ENCODE measurements at regions not wholly inside any gene's neighbourhood (a gene's known extent, or its start where the extent isn't known, plus 50 kb on each side); places are given as distances from the start of the nearest gene placed in this dataset.

- intact Hi-C loops (cut with DNase I) = no loop called here
- Histone ChIP-seq H3K4me3 (no peak overlapping the region), H3K27ac (no peak overlapping the region), H3K4me1 (ENCODE audit: insufficient read depth) (no peaks in the 10 kb centered on the region), H3K9me3 (no peaks in the 10 kb centered on the region), H3K27me3 (no peaks in the 10 kb centered on the region), H3K36me3 (no peaks in the 10 kb centered on the region)
- 76 to 100% (median 84%) methylated on average over 1 of the region's 1 CpG for WGBS, 3 donors
- TF ChIP-seq POLR2A (IDR thresholded peaks at IDR 0.05) (no peak), CTCF (IDR thresholded peaks at IDR 0.05) (no peak), EP300 (IDR thresholded peaks at IDR 0.05) (no peak)
- DNase-seq = no peak
Observed at GRCh38 chr2:11040992-11041391, 114.3 kb upstream of the SLC66A3 start.

DNA sequence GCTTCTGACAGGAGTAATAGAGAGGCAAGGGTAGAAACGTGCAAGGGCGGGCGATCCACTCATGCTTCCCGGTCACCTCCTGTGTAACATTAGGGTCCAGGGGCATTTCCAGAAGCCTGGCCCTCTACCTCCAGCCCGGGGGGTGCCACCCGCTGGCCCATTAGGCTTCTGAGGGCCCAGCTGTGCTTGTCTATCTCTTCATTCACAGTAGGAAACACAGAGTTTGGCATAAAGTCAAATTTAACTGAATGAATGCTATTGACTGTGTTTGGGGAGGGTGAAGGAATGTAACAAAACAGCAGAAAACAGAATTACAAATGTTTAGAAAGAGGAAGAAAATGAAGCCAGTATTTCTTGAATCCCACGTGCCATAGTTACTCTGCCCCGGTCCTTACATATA, 112.4 kb upstream of the SLC66A3 start:
- H3K27ac ChIP-seq = no peak overlapping the region
- WGBS, 3 donors = 86 to 88% (median 87%) methylated on average over 8 of the region's 8 CpGs
- no peaks in the 10 kb centered on the region for H3K36me3 ChIP-seq
- TF ChIP-seq EP300 (IDR thresholded peaks at IDR 0.05) (no peak), POLR2A (IDR thresholded peaks at IDR 0.05) (no peak), CTCF (IDR thresholded peaks at IDR 0.05) (no peak)
- intact Hi-C loops (cut with DNase I) = no loop called here
- no peak overlapping the region for H3K4me3 ChIP-seq
- H3K4me1 ChIP-seq (ENCODE audit: insufficient read depth) = no peaks in the 10 kb centered on the region
- no peaks in the 10 kb centered on the region for H3K9me3 ChIP-seq
- H3K27me3 ChIP-seq = no peaks in the 10 kb centered on the region
- DNase-seq = no peak

DNA sequence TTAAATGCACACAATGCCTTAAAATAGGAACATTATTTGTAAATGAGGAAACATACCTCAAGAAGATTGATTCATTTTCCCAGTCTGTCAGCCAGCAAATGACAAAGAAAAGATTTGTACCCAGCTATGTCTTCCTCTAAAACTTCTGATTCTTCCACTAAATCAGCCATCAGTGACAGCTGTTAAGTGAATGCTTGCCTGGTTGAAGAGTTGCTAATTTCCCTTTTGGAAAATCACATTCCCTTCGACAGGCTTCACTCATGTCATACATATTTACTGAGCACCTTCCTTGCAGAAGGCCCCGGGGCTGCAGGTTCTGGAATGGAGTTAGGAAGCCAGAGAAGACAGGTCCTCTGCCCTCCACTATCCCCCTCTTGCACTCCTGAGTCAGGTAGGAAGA, 112.0 kb upstream of the SLC66A3 start:
- Histone ChIP-seq H3K9me3 (no peaks in the 10 kb centered on the region), H3K27me3 (no peaks in the 10 kb centered on the region), H3K4me3 (no peak overlapping the region), H3K27ac (no peak overlapping the region), H3K4me1 (ENCODE audit: insufficient read depth) (no peaks in the 10 kb centered on the region), H3K36me3 (no peaks in the 10 kb centered on the region)
- 78 to 93% (median 80%) methylated on average over 2 of the region's 2 CpGs for WGBS, 3 donors
- no peak for TF ChIP-seq CTCF (IDR thresholded peaks at IDR 0.05)
- no peak for TF ChIP-seq POLR2A (IDR thresholded peaks at IDR 0.05)
- TF ChIP-seq EP300 (IDR thresholded peaks at IDR 0.05) = no peak
- intact Hi-C loops (cut with DNase I) = no loop called here
- DNase-seq = no peak

DNA sequence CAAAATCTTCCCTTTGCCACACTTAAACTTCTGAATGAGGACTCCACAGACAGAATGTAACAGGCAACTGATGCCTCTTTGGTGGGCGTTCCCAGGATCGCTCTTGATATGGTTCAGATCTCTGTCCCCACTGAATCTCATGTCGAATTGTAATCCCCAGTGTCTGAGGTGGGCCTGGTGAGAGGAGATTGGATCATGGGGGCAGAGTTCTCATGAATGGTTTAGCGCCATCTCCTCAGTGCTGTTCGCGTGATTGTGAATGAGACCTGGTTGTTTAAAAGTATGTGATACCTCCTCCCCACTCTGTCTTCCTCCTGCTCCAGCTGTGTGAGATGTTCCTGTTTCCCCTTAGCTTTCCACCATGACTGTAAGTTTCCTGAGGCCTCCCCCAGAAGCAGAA, 111.1 kb upstream of the SLC66A3 start:
- no peak for TF ChIP-seq POLR2A (IDR thresholded peaks at IDR 0.05)
- TF ChIP-seq EP300 (IDR thresholded peaks at IDR 0.05) = no peak
- no peak for TF ChIP-seq CTCF (IDR thresholded peaks at IDR 0.05)
- Histone ChIP-seq H3K9me3 (no peaks in the 10 kb centered on the region), H3K36me3 (no peaks in the 10 kb centered on the region), H3K4me1 (ENCODE audit: insufficient read depth) (no peaks in the 10 kb centered on the region), H3K27me3 (no peaks in the 10 kb centered on the region), H3K4me3 (no peak overlapping the region), H3K27ac (no peak overlapping the region)
- intact Hi-C loops (cut with DNase I) = no loop called here
- no peak for DNase-seq
- WGBS, 3 donors = 78 to 96% (median 87%) methylated on average over 6 of the region's 6 CpGs

- Histone ChIP-seq H3K4me1 (ENCODE audit: insufficient read depth) (no peaks in the 10 kb centered on the region), H3K27ac (no peak overlapping the region), H3K36me3 (no peaks in the 10 kb centered on the region), H3K4me3 (no peak overlapping the region), H3K27me3 (no peaks in the 10 kb centered on the region), H3K9me3 (no peaks in the 10 kb centered on the region)
- no peak for TF ChIP-seq EP300 (IDR thresholded peaks at IDR 0.05)
- TF ChIP-seq POLR2A (IDR thresholded peaks at IDR 0.05) = no peak
- TF ChIP-seq CTCF (IDR thresholded peaks at IDR 0.05) = no peak
- no peak for DNase-seq
- WGBS, 3 donors = 87 to 90% (median 88%) methylated on average over 7 of the region's 7 CpGs
- intact Hi-C loops (cut with DNase I) = no loop called here
Observed at GRCh38 chr2:11045294-11045693, 110.0 kb upstream of the SLC66A3 start.

Data from ovary (tissue), 7 donors.